Bronchial epithelial cell (primary cell): ENCODE measurements at regions not wholly inside any gene's neighbourhood (a gene's known extent, or its start where the extent isn't known, plus 50 kb on each side); places are given as distances from the start of the nearest gene placed in this dataset.
A peak's percentile ranks its signal among the peaks of the same experiment; 100 is the strongest.

Source experiments
- DNase-seq: peaks from one replicate; pipeline ENCODE4 v3.0.0-alpha.2; 2010; ENCODE audit warnings: low read depth
- FAIRE-seq: peaks from 2 replicates; lab custom pipeline; 2011; peaks lifted over from hg19 to GRCh38; lab: Jason Lieb, UNC
- H3K27me3 ChIP-seq: 2 replicates; pipeline ENCODE4 v1.5.1; 2011; ENCODE audit warnings: low read length; ENCODE audit not compliant: control insufficient read depth, insufficient read depth
- H3K36me3 ChIP-seq: 2 replicates; pipeline ENCODE4 v1.5.1; 2011; ENCODE audit warnings: low read length; ENCODE audit not compliant: control insufficient read depth, insufficient read depth
- H3K4me3 ChIP-seq: 2 replicates; pipeline ENCODE4 v1.5.1; 2011; ENCODE audit warnings: mild to moderate bottlenecking, low read depth, low read length, control low read depth
- TF ChIP-seq, protein P1 (sequence below): IDR thresholded peaks from 2 replicates; pipeline ENCODE4 v1.5.1; 2011; ENCODE audit warnings: mild to moderate bottlenecking, moderate library complexity, low read length, control low read depth, inconsistent platforms; ENCODE audit not compliant: insufficient read depth, severe bottlenecking

DNA sequence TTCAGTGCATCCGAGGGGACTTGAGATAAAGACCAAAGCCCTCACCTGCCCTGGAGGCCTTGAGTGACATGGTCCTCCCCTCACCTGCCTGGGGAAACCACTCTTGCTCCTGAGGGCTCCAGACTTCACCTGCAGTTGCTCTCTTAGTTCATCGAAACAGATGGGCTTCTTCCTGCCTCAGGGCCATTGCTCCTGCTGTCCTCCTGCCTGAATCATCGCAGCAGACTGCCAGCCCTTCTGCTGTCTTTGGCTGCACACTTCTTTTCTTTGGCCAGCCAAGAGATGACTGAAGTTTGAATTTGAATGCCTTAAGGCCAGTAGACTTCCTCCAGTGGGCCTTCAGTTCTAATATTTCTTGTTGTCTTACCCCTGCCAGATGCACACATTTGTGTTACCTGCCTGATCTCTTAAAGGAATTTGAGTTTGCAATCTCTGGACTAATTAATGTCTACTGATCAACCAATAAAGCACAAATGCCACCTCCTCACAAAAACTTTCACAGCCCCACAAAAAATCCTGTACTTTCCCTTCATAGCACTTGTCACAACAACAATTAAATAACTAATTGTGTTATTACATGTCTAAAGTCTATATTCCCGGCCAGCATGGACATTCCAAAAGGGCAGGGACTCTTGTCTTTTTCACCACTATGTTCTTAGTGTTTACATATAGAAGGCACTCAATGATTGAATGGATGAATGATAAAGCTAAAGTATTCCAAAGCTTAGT, 56.7 kb upstream of the SGK1 start:
- FAIRE-seq (no peak), DNase-seq (no peak)
- TF ChIP-seq, protein P1, sequence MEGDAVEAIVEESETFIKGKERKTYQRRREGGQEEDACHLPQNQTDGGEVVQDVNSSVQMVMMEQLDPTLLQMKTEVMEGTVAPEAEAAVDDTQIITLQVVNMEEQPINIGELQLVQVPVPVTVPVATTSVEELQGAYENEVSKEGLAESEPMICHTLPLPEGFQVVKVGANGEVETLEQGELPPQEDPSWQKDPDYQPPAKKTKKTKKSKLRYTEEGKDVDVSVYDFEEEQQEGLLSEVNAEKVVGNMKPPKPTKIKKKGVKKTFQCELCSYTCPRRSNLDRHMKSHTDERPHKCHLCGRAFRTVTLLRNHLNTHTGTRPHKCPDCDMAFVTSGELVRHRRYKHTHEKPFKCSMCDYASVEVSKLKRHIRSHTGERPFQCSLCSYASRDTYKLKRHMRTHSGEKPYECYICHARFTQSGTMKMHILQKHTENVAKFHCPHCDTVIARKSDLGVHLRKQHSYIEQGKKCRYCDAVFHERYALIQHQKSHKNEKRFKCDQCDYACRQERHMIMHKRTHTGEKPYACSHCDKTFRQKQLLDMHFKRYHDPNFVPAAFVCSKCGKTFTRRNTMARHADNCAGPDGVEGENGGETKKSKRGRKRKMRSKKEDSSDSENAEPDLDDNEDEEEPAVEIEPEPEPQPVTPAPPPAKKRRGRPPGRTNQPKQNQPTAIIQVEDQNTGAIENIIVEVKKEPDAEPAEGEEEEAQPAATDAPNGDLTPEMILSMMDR: no peak
- Histone ChIP-seq H3K36me3 (no peaks in the 10 kb centered on the region), H3K4me3 (no peak overlapping the region), H3K27me3 (no peaks in the 10 kb centered on the region)

DNA sequence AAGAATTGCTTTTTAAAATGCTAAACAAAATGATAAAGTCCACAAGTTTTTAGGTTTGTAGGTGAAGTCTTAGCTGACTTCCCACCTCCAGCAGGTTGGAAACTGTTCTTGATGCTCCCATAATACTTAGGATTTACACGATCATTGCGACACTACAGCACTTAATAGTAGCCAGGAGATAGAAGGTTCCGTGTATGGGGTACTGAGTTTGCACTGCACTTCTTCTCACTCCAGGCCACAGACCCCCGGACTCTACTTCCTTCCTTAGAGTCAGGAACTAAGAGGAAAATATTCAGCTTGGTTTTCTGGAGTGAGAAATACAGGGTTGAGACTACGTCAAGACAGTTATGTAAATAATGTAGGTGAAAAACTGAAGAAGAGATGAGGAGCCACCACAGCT, 56.1 kb upstream of the SGK1 start:
- FAIRE-seq (no peak), DNase-seq (no peak)
- H3K36me3 ChIP-seq: no peaks in the 10 kb centered on the region
- H3K27me3 ChIP-seq: no peaks in the 10 kb centered on the region
- TF ChIP-seq, protein P1: no peak
- H3K4me3 ChIP-seq: no peak overlapping the region

DNA sequence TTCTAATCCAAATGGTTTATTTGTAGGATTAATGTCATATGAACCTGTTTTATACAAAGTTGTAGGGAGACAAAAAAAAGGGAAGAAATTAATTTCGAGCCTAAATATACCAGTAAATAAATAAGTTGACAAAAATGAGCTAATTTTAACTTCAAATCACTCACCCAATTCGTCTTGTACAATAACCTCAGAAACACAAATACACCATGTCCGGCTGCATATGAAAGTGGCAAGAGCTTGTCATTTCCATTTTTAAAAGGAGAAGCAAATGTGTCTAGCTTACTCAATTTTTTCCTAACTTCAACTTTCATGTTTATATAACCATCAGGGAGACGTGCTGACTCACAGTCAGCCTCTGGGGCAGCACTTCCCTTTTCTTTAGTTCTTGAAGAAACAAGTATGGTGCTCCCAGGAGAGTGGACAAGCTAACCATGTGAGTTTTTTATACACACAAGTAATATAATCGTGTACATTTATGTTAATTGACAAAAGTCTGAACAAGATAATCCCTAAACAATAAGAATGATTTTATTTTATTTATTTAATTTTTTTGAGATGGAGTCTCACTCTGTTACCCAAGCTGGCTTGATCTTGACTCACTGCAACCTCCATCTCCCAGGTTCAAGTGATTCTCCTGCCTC, 55.5 kb upstream of the SGK1 start:
- no peak for FAIRE-seq
- Histone ChIP-seq H3K27me3 (no peaks in the 10 kb centered on the region), H3K36me3 (no peaks in the 10 kb centered on the region), H3K4me3 (no peak overlapping the region)
- TF ChIP-seq, protein P1: no peak
- DNase-seq: peak; percentile 82

DNA sequence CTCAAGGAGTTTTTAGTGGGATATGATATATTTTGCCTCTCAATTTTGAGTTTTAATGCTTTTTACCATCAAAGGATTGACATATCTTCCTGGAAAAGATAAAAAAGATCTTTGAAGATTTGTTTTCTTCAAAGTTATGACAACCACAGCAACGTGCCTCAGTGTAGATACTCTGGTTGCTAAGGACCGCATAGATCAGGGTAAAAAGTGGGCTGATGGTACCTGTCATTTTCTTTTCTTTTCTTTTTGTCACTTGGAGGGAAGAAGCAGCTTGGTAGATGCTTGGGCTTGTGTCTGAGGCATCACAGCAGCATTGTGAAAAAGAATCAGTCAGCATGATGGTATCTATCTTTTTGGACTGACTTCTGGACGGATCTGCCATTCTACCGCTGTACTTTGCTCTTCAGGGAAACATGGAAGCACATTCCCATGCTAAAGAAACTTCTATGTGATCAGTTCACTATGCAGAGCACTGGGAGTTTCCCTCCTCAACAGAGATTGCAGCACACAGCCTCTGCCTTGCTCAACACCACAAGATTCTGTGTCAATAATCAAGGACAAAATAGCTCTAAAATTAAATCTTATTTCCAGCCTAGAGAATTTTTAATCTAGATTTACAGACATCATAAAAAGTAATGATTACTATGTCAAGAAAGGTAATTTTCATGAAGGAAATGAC, 54.8 kb upstream of the SGK1 start:
- H3K27me3 ChIP-seq: no peaks in the 10 kb centered on the region
- no peak for FAIRE-seq
- H3K4me3 ChIP-seq: no peak overlapping the region
- no peaks in the 10 kb centered on the region for H3K36me3 ChIP-seq
- TF ChIP-seq, protein P1: no peak
- DNase-seq: peak; percentile 55

DNA sequence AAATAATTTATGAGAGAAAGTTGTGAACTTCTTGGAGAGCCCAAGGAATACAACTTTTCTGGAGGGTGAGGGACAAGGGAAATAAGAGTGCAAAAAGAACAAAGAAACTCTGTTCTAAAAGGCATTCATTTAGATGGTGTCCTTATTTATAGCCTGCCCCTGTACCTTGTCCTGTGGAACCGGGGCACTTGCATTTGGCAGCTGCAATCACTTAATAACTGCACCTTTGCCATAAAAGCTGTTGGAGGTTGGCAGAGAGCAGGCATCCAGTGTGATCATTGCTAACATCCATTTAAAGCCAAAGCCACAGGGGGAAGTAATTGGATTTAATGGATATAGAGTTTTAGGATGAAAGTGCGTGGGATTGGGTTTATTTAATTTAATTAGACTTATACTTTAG, 50.8 kb upstream of the SGK1 start:
- Histone ChIP-seq H3K27me3 (no peaks in the 10 kb centered on the region), H3K4me3 (no peak overlapping the region), H3K36me3 (no peaks in the 10 kb centered on the region)
- FAIRE-seq (no peak), DNase-seq (no peak)
- TF ChIP-seq, protein P1: no peak
